ENCODE measurements at regions not wholly inside any gene's neighbourhood (a gene's known extent, or its start where the extent isn't known, plus 50 kb on each side); places are given as distances from the start of the nearest gene placed in this dataset.

DNA sequence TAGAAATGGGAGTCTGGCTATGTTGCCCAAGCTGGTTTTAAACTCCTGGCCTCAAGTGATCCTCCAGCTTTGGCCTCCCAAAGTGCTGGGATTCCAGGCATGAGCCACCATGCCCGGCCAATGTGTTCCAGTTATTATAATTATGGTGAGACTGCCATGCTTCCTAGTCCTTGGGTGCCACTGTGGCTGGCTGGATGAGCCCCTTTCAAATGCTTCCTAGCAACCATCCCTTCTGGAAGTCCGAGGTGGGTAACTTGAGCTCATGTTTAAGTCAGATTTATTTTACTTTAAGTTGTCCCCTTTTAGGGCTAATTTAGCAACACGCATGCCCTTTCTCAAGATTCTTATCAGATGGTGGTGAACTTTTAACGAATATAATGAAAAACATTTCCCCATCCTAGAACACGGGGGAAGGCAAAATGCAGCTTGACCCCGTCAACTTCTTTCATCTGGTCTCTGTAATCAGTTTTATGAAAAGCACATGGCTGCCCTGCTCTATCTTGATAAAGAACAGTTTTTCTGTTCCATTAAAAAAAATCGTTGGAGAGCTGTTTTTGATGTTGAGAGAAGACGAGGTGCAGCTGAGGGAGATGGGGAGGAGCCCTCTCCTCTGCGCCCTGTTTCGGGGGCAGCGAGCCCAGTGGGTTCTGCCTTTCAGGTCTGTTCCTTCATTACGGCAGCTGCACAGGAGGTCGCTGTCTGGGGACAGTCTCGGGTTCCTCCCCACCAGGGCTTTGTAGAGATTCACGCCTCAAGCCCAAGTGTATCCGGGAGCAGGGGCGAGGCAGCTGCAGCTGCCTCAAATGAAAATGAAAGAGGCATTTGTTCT is 61.0 kb upstream of the MKI67 start:
- no peak for TF ChIP-seq ZFP62 (CRISPR knock-in tag; IDR thresholded peaks at IDR 0.05)
- no peak for TF ChIP-seq NFYB (CRISPR knock-in tag; IDR thresholded peaks at IDR 0.05)
- no peak for TF ChIP-seq ZNF780A (CRISPR knock-in tag; IDR thresholded peaks at IDR 0.05)
- TF ChIP-seq, protein P1, sequence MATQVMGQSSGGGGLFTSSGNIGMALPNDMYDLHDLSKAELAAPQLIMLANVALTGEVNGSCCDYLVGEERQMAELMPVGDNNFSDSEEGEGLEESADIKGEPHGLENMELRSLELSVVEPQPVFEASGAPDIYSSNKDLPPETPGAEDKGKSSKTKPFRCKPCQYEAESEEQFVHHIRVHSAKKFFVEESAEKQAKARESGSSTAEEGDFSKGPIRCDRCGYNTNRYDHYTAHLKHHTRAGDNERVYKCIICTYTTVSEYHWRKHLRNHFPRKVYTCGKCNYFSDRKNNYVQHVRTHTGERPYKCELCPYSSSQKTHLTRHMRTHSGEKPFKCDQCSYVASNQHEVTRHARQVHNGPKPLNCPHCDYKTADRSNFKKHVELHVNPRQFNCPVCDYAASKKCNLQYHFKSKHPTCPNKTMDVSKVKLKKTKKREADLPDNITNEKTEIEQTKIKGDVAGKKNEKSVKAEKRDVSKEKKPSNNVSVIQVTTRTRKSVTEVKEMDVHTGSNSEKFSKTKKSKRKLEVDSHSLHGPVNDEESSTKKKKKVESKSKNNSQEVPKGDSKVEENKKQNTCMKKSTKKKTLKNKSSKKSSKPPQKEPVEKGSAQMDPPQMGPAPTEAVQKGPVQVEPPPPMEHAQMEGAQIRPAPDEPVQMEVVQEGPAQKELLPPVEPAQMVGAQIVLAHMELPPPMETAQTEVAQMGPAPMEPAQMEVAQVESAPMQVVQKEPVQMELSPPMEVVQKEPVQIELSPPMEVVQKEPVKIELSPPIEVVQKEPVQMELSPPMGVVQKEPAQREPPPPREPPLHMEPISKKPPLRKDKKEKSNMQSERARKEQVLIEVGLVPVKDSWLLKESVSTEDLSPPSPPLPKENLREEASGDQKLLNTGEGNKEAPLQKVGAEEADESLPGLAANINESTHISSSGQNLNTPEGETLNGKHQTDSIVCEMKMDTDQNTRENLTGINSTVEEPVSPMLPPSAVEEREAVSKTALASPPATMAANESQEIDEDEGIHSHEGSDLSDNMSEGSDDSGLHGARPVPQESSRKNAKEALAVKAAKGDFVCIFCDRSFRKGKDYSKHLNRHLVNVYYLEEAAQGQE (IDR thresholded peaks at IDR 0.05; ENCODE audit: borderline replicate concordance in 1 of 2, low read depth in 1 of 2, low read length in 2 of 2), result no peak
- TF ChIP-seq KDM4B (CRISPR knock-in tag; IDR thresholded peaks at IDR 0.05), result no peak
- TF ChIP-seq, protein P2, sequence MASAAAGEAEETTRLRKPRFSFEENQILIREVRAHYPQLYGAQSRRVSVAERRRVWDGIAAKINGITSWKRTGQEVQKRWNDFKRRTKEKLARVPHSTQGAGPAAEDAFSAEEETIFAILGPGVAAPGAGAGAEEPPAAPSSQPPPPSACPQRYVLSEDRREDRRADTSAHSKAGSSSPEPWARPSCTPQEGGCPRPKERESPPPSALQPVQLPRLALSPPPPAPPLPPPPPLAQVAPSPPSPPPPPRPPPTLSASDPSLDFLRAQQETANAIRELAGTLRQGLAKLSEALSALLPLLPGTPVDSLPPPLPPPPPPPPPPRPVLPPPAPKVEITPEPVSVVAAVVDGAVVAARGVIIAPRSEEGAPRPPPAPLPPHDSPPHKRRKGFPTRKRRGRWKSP (CRISPR knock-in tag; IDR thresholded peaks at IDR 0.05), result no peak
- TF ChIP-seq NR3C1 (CRISPR knock-in tag; IDR thresholded peaks at IDR 0.05), result no peak
- TF ChIP-seq, protein P3, sequence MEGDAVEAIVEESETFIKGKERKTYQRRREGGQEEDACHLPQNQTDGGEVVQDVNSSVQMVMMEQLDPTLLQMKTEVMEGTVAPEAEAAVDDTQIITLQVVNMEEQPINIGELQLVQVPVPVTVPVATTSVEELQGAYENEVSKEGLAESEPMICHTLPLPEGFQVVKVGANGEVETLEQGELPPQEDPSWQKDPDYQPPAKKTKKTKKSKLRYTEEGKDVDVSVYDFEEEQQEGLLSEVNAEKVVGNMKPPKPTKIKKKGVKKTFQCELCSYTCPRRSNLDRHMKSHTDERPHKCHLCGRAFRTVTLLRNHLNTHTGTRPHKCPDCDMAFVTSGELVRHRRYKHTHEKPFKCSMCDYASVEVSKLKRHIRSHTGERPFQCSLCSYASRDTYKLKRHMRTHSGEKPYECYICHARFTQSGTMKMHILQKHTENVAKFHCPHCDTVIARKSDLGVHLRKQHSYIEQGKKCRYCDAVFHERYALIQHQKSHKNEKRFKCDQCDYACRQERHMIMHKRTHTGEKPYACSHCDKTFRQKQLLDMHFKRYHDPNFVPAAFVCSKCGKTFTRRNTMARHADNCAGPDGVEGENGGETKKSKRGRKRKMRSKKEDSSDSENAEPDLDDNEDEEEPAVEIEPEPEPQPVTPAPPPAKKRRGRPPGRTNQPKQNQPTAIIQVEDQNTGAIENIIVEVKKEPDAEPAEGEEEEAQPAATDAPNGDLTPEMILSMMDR (CRISPR knock-in tag; IDR thresholded peaks at IDR 0.05), result no peak

Measured in HepG2 (cell line).